C4-2B (cell line): ENCODE measurements at regions not wholly inside any gene's neighbourhood (a gene's known extent, or its start where the extent isn't known, plus 50 kb on each side); places are given as distances from the start of the nearest gene placed in this dataset.

Experiments
- ZFX ChIP-seq: fragments of 450-650 bp; IDR thresholded peaks from 2 replicates; pipeline ENCODE4 v1.6.1; 2017
- TF ChIP-seq, protein P1 (sequence below): fragments of 450-650 bp; conservative IDR thresholded peaks from 2 replicates; pipeline ENCODE4 v1.5.1; 2017; ENCODE audit warnings: mild to moderate bottlenecking

DNA sequence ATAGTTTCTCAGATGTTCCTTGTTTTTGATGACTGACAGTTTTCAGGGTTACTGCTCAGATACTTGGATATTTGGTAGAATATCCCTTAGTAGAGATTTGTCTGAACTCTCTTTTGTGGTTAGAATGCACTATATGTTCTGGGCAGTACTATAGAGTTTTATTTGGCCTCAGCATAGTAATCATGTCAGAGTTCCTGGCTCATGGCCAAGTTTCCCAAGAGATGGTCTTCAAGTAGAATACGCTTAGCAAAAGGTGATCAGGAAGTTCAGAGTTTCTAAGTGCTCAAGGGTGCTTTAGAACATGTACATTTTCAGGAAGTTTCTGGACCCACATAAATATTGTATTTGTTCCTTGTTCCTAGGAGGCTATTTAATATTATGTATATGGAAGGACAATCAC is 1209.7 kb upstream of the GJE1 start:
- TF ChIP-seq, protein P1, sequence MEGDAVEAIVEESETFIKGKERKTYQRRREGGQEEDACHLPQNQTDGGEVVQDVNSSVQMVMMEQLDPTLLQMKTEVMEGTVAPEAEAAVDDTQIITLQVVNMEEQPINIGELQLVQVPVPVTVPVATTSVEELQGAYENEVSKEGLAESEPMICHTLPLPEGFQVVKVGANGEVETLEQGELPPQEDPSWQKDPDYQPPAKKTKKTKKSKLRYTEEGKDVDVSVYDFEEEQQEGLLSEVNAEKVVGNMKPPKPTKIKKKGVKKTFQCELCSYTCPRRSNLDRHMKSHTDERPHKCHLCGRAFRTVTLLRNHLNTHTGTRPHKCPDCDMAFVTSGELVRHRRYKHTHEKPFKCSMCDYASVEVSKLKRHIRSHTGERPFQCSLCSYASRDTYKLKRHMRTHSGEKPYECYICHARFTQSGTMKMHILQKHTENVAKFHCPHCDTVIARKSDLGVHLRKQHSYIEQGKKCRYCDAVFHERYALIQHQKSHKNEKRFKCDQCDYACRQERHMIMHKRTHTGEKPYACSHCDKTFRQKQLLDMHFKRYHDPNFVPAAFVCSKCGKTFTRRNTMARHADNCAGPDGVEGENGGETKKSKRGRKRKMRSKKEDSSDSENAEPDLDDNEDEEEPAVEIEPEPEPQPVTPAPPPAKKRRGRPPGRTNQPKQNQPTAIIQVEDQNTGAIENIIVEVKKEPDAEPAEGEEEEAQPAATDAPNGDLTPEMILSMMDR, result no peak
- TF ChIP-seq ZFX, result no peak
